ENCODE measurements at regions not wholly inside any gene's neighbourhood (a gene's known extent, or its start where the extent isn't known, plus 50 kb on each side); places are given as distances from the start of the nearest gene placed in this dataset.
"Not testable (repeated sequence)": the region's sequence is repeated elsewhere in the genome, so short reads cannot be mapped to it uniquely, and the experiment has no call there.

GRCh38 chrX:109782994-109783700, 50.1 kb upstream of the ACSL4 start:
- no peak for DNase-seq (ENCODE audit: low spot score)

GRCh38 chrX:109783701-109784079, 50.6 kb upstream of the ACSL4 start:
- DNase-seq (ENCODE audit: low spot score) = no peak

- DNase-seq (ENCODE audit: low spot score) = no peak
Observed at GRCh38 chrX:109785053-109785452, 52.0 kb upstream of the ACSL4 start.

GRCh38 chrX:109790511-109790910, 57.5 kb upstream of the ACSL4 start:
- DNase-seq (ENCODE audit: low spot score) = not testable (repeated sequence)

- DNase-seq (ENCODE audit: low spot score) = no peak
Observed at GRCh38 chrX:109793191-109793590, 60.1 kb upstream of the ACSL4 start.

- no peak for DNase-seq (ENCODE audit: low spot score)
Observed at GRCh38 chrX:109795682-109796081, 62.6 kb upstream of the ACSL4 start.

- DNase-seq (ENCODE audit: low spot score) = no peak
Observed at GRCh38 chrX:109797311-109797975, 64.4 kb upstream of the ACSL4 start.

GRCh38 chrX:109812236-109812635, 79.2 kb upstream of the ACSL4 start:
- no peak for DNase-seq (ENCODE audit: low spot score)

GRCh38 chrX:109813236-109813635, 80.2 kb upstream of the ACSL4 start:
- DNase-seq (ENCODE audit: low spot score) = no peak

- no peak for DNase-seq (ENCODE audit: low spot score)
Observed at GRCh38 chrX:109818976-109819375, 85.9 kb upstream of the ACSL4 start.

GRCh38 chrX:109822861-109823260, 89.8 kb upstream of the ACSL4 start:
- DNase-seq (ENCODE audit: low spot score) = no peak

GRCh38 chrX:109826954-109827708, 94.1 kb upstream of the ACSL4 start:
- DNase-seq (ENCODE audit: low spot score) = peak; percentile 44

- DNase-seq (ENCODE audit: low spot score) = no peak
Observed at GRCh38 chrX:109827772-109828171, 94.7 kb upstream of the ACSL4 start.

GRCh38 chrX:109830157-109830703, 97.2 kb upstream of the ACSL4 start:
- DNase-seq (ENCODE audit: low spot score) = no peak

GRCh38 chrX:109830704-109831206, 97.7 kb upstream of the ACSL4 start:
- DNase-seq (ENCODE audit: low spot score) = no peak

- no peak for DNase-seq (ENCODE audit: low spot score)
Observed at GRCh38 chrX:109831326-109831985, 98.4 kb upstream of the ACSL4 start.

- no peak for DNase-seq (ENCODE audit: low spot score)
Observed at GRCh38 chrX:109839694-109840567, 106.9 kb upstream of the ACSL4 start.

- DNase-seq (ENCODE audit: low spot score) = peak; percentile 63
Observed at GRCh38 chrX:109840585-109840984, 107.5 kb upstream of the ACSL4 start.

- no peak for DNase-seq (ENCODE audit: low spot score)
Observed at GRCh38 chrX:109841257-109841656, 108.2 kb upstream of the ACSL4 start.

- no peak for DNase-seq (ENCODE audit: low spot score)
Observed at GRCh38 chrX:109841869-109842579, 109.0 kb upstream of the ACSL4 start.
